Spleen (tissue), 11 donors: ENCODE measurements at regions not wholly inside any gene's neighbourhood (a gene's known extent, or its start where the extent isn't known, plus 50 kb on each side); places are given as distances from the start of the nearest gene placed in this dataset.

Source experiments
- DNase-seq: peaks from one replicate; pipeline ENCODE4 v3.0.0-alpha.2; 2020
- H3K27ac ChIP-seq, 8 donors: fragments of 200-600 bp; sonication (generic) in 7 of 8; 1 replicate in 4 of 8; 2 replicates in 4 of 8; pipeline versions ENCODE4 v1.5.0 to v1.8.0; 2016 to 2021; ENCODE audit warnings: inconsistent platforms in 4 of 8, mild to moderate bottlenecking in 4 of 8, moderate library complexity in 1 of 8
- H3K27me3 ChIP-seq, 7 donors: fragments of 200-600 bp; sonication (generic) in 6 of 7; replicated peaks in 1 of 7; 1 replicate in 4 of 7; 2 replicates in 3 of 7; pipeline versions ENCODE4 v1.5.0 to v1.8.0; 2016 to 2021; ENCODE audit warnings: inconsistent platforms in 3 of 7, mild to moderate bottlenecking in 1 of 7
- H3K36me3 ChIP-seq, 6 donors: fragments of 200-600 bp; sonication (generic) in 5 of 6; 1 replicate in 4 of 6; 2 replicates in 2 of 6; pipeline versions ENCODE4 v1.5.0 to v1.8.0; 2016 to 2021; ENCODE audit warnings: inconsistent platforms in 2 of 6
- H3K4me1 ChIP-seq, 6 donors: fragments of 200-600 bp; sonication (generic) in 5 of 6; 1 replicate in 3 of 6; 2 replicates in 3 of 6; pipeline versions ENCODE4 v1.5.0 to v1.8.0; 2016 to 2021; ENCODE audit warnings: inconsistent platforms in 3 of 6
- H3K4me3 ChIP-seq, 8 donors: fragments of 200-600 bp; sonication (generic) in 7 of 8; 1 replicate in 4 of 8; 2 replicates in 4 of 8; pipeline versions ENCODE4 v1.5.0 to v1.8.0; 2016 to 2021; ENCODE audit warnings: inconsistent platforms in 4 of 8, mild to moderate bottlenecking in 4 of 8, moderate library complexity in 2 of 8
- H3K9me3 ChIP-seq, 8 donors: fragments of 200-600 bp; sonication (generic) in 7 of 8; 1 replicate in 4 of 8; 2 replicates in 4 of 8; pipeline versions ENCODE4 v1.5.0 to v1.8.0; 2016 to 2021; ENCODE audit warnings: inconsistent platforms in 4 of 8
- CTCF ChIP-seq, 11 experiments: fragments of 200-600 bp in 7 of 11; fragments of 450-650 bp in 4 of 11; sonication (generic) in 4 of 11; IDR thresholded peaks in 8 of 11; conservative IDR thresholded peaks in 3 of 11; 1 replicate in 7 of 11; 2 replicates in 4 of 11; pipeline versions ENCODE4 v1.4.0 to v1.8.0; 2016 to 2021; ENCODE audit warnings: antibody characterized with exemption in 11 of 11, inconsistent platforms in 4 of 11, mild to moderate bottlenecking in 1 of 11
- POLR2A ChIP-seq, 3 donors: fragments of 450-650 bp; IDR thresholded peaks; one replicate each; pipeline ENCODE4 v1.5.1; 2017; ENCODE audit warnings: antibody characterized with exemption in 3 of 3, mild to moderate bottlenecking in 1 of 3
- POLR2AphosphoS5 ChIP-seq, 3 donors: sonication (generic); formaldehyde crosslinking; IDR thresholded peaks; one replicate each; pipeline ENCODE4 v1.5.1; 2017; ENCODE audit warnings: antibody characterized with exemption in 3 of 3
- WGBS, 5 donors: extraction: QIAGEN DNeasy Blood & Tissue Kit in 3 of 5; methylation state at CpG; one replicate each; pipeline versions ENCODE4 v1.1.5 to v1.1.7; 2013 to 2018; 5-methylcytosine and 5-hydroxymethylcytosine counted together
- intact Hi-C: fragments of 100-400 bp; cut with DNase I; formaldehyde crosslinking; loops from one replicate; pipeline ENCODE4 v1.15.0; 2023; ENCODE audit warnings: low total_unique reads
- donor health status: healthy with polysubstance abuse.
- donor health status: DM: no; HTN: no; CAD: no; lungs with moderate emphysema.
- donor health status: DM: no; HTN: no; CAD: no.
- donor health status: Bipolar disorder and iron deficiency.
- donor health status: healthy.
- donor health status: DM: no; HTN: no; CAD: no.
- donor health status: DM: yes; HTN: yes; CAD: no.

GRCh38 chr3:43215663-43216275 lies 70.6 kb upstream of the SNRK start:
- intact Hi-C loops = no loop called here
- no peak for DNase-seq
- Histone ChIP-seq H3K36me3 (no peaks in the 10 kb centered on the region), H3K27me3 (no peaks in the 10 kb centered on the region), H3K27ac (no peak overlapping the region), H3K9me3 (no peaks in the 10 kb centered on the region), H3K4me1 (peaks cover 0 to 15% (median 5%) of the 10 kb centered on the region in 6 donors), H3K4me3 (no peak overlapping the region)
- TF ChIP-seq POLR2AphosphoS5 (IDR thresholded peaks at IDR 0.05) = no peak
- no peak for TF ChIP-seq POLR2A (IDR thresholded peaks at IDR 0.05)
- 70 to 80% (median 76%) methylated on average over 3 of the region's 3 CpGs for WGBS, 5 donors

GRCh38 chr3:43215138-43215537 lies 71.2 kb upstream of the SNRK start:
- no peak for DNase-seq
- no peaks in the 10 kb centered on the region for H3K9me3 ChIP-seq
- intact Hi-C loops = no loop called here
- 78 to 97% (median 94%) methylated on average over 3 of the region's 3 CpGs for WGBS, 5 donors
- TF ChIP-seq POLR2AphosphoS5 (IDR thresholded peaks at IDR 0.05) (no peak), POLR2A (IDR thresholded peaks at IDR 0.05) (no peak), CTCF (IDR thresholded peaks at IDR 0.05 in 8 of 11, conservative IDR thresholded peaks at IDR 0.05 in 3 of 11) (no peak)
- no peaks in the 10 kb centered on the region for H3K36me3 ChIP-seq
- H3K27me3 ChIP-seq = no peaks in the 10 kb centered on the region
- H3K4me1 ChIP-seq = peaks cover 0 to 15% (median 8%) of the 10 kb centered on the region in 6 donors
- no peak overlapping the region for H3K4me3 ChIP-seq
- no peak overlapping the region for H3K27ac ChIP-seq

- no peak for TF ChIP-seq CTCF (IDR thresholded peaks at IDR 0.05 in 8 of 11, conservative IDR thresholded peaks at IDR 0.05 in 3 of 11)
- TF ChIP-seq POLR2AphosphoS5 (IDR thresholded peaks at IDR 0.05) = no peak
- no peak for TF ChIP-seq POLR2A (IDR thresholded peaks at IDR 0.05)
- Histone ChIP-seq H3K27me3 (no peaks in the 10 kb centered on the region), H3K27ac (no peak overlapping the region), H3K4me1 (peaks cover 0 to 15% (median 8%) of the 10 kb centered on the region in 6 donors), H3K36me3 (no peaks in the 10 kb centered on the region), H3K4me3 (no peak overlapping the region), H3K9me3 (no peaks in the 10 kb centered on the region)
- intact Hi-C loops = no loop called here
- no peak for DNase-seq
- WGBS, 5 donors = 81 to 93% (median 89%) methylated on average over 4 of the region's 4 CpGs
Measured at GRCh38 chr3:43214616-43215015, 71.7 kb upstream of the SNRK start.

GRCh38 chr3:43213631-43214030 lies 72.7 kb upstream of the SNRK start:
- intact Hi-C loops = no loop called here
- Histone ChIP-seq H3K9me3 (no peaks in the 10 kb centered on the region), H3K4me1 (peaks cover 0 to 15% (median 8%) of the 10 kb centered on the region in 6 donors), H3K27me3 (no peaks in the 10 kb centered on the region), H3K36me3 (no peaks in the 10 kb centered on the region), H3K4me3 (no peak overlapping the region), H3K27ac (no peak overlapping the region)
- WGBS, 5 donors = 91 to 100% (median 96%) methylated on average over 1 of the region's 1 CpG
- DNase-seq = no peak
- TF ChIP-seq POLR2AphosphoS5 (IDR thresholded peaks at IDR 0.05) (no peak), POLR2A (IDR thresholded peaks at IDR 0.05) (no peak), CTCF (IDR thresholded peaks at IDR 0.05 in 8 of 11, conservative IDR thresholded peaks at IDR 0.05 in 3 of 11) (no peak)
